Endothelial cell of umbilical vein (primary cell): ENCODE measurements at regions not wholly inside any gene's neighbourhood (a gene's known extent, or its start where the extent isn't known, plus 50 kb on each side); places are given as distances from the start of the nearest gene placed in this dataset.

Experiments used
- BruUV-seq: library from RNA; stranded (reverse); fragments of 400-500 nt; replicated peaks from 2 replicates; lab custom pipeline; 2021; lab: Mats Ljungman, UMichigan
- CTCF ChIA-PET: fragments of 300-600, 350-600 bp; sonication (Branson Sonifier 250); formaldehyde crosslinking; loops from one replicate; lab custom pipeline; 2021; ENCODE audit warnings: antibody characterized with exemption, inconsistent platforms; lab: Charles Lee
- POLR2A ChIA-PET: fragments of 300-600, 350-600 bp; sonication (Branson Sonifier 250); formaldehyde crosslinking; loops from one replicate; lab custom pipeline; 2021; ENCODE audit warnings: antibody characterized with exemption, inconsistent platforms; lab: Charles Lee
- DNase-seq: peaks from one replicate; pipeline ENCODE4 v3.0.0-alpha.2; 2011; ENCODE audit warnings: low read depth, low spot score
- FAIRE-seq: peaks from 2 replicates; lab custom pipeline; 2011; peaks lifted over from hg19 to GRCh38; lab: Jason Lieb, UNC
- H2AFZ ChIP-seq: 2 replicates; pipeline ENCODE4 v1.6.0; 2012; ENCODE audit warnings: low read depth, low read length, control low read depth, inconsistent platforms
- H3K27ac ChIP-seq: 2 replicates; pipeline ENCODE4 v1.5.1; 2011; ENCODE audit warnings: low read depth, mild to moderate bottlenecking, control low read depth, low read length, moderate library complexity; ENCODE audit not compliant: insufficient read depth
- H3K27me3 ChIP-seq, 2 experiments: 2 replicates each; pipeline versions ENCODE4 v1.6.0 to v1.6.1; 2011; ENCODE audit warnings: low read length in 2 of 2, mixed read lengths in 1 of 2; ENCODE audit not compliant: control insufficient read depth in 2 of 2, insufficient read depth in 2 of 2
- H3K36me3 ChIP-seq, 2 experiments: 2 replicates in 1 of 2; 3 replicates in 1 of 2; pipeline ENCODE4 v1.5.1; 2011; ENCODE audit warnings: low read length in 2 of 2, mild to moderate bottlenecking in 1 of 2, moderate library complexity in 1 of 2; ENCODE audit not compliant: control insufficient read depth in 2 of 2, insufficient read depth in 2 of 2; ENCODE audit errors: extremely low read depth in 1 of 2
- H3K4me1 ChIP-seq: 3 replicates; pipeline ENCODE4 v1.5.1; 2011; ENCODE audit warnings: mild to moderate bottlenecking, low read length; ENCODE audit not compliant: control insufficient read depth, insufficient read depth; ENCODE audit errors: extremely low read depth
- H3K4me2 ChIP-seq: 2 replicates; pipeline ENCODE4 v1.6.1; 2011; ENCODE audit warnings: low read length, control low read depth, mixed read lengths; ENCODE audit not compliant: insufficient read depth
- H3K4me3 ChIP-seq, 3 experiments: fragments of 200-600 bp in 1 of 3; sonication (generic), shearing (Covaris generic) in 1 of 3; replicated peaks in 1 of 3; 2 replicates each; pipeline ENCODE4 v1.5.1; 2011 to 2016; ENCODE audit warnings: control low read depth in 3 of 3, low read length in 3 of 3, mild to moderate bottlenecking in 2 of 3, inconsistent platforms in 1 of 3, low read depth in 1 of 3, moderate library complexity in 1 of 3; ENCODE audit not compliant: insufficient read depth in 1 of 3
- H3K79me2 ChIP-seq: 2 replicates; pipeline ENCODE4 v1.6.0; 2012; ENCODE audit warnings: low read length, inconsistent platforms; ENCODE audit not compliant: control insufficient read depth, insufficient read depth
- H3K9ac ChIP-seq: replicated peaks from 2 replicates; pipeline ENCODE3; 2011; ENCODE audit warnings: low read length, control low read depth; ENCODE audit not compliant: insufficient read depth; ENCODE audit errors: extremely low read depth
- H3K9me1 ChIP-seq: replicated peaks from 3 replicates; pipeline ENCODE4 v1.6.0; 2011; ENCODE audit warnings: mild to moderate bottlenecking, low read length; ENCODE audit not compliant: control insufficient read depth, insufficient read depth; ENCODE audit errors: extremely low read depth
- H3K9me3 ChIP-seq: replicated peaks from 2 replicates; pipeline ENCODE4 v1.5.1; 2012; ENCODE audit warnings: low read length, inconsistent platforms; ENCODE audit not compliant: control insufficient read depth, insufficient read depth
- H4K20me1 ChIP-seq: replicated peaks from 2 replicates; pipeline ENCODE3; 2011; ENCODE audit warnings: mild to moderate bottlenecking, low read length; ENCODE audit not compliant: control insufficient read depth, insufficient read depth; ENCODE audit errors: extremely low read depth
- GATA2 ChIP-seq: IDR thresholded peaks from 2 replicates; pipeline ENCODE4 v1.7.0; 2011; ENCODE audit warnings: low read depth, mild to moderate bottlenecking, moderate library complexity, mixed read lengths, low read length; ENCODE audit not compliant: insufficient read length, insufficient read depth
- MAX ChIP-seq: IDR thresholded peaks from 2 replicates; pipeline ENCODE4 v1.6.1; 2011; ENCODE audit not compliant: insufficient read depth, insufficient read length
- MYC ChIP-seq: IDR thresholded peaks from one replicate; pipeline ENCODE4 v1.6.1; 2011; ENCODE audit warnings: mild to moderate bottlenecking, low read depth, low read length
- POLR2AphosphoS5 ChIP-seq: IDR thresholded peaks from 2 replicates; pipeline ENCODE4 v1.6.1; 2012; ENCODE audit warnings: low read depth, mild to moderate bottlenecking, control low read depth, low read length, moderate library complexity; ENCODE audit not compliant: insufficient read depth
- dilution Hi-C: fragments of 300-500 bp; cut with MboI; formaldehyde crosslinking; loops from one replicate; pipeline ENCODE4 v1.15.0; 2019; ENCODE audit warnings: low sequenced_read_pairs; ENCODE audit not compliant: extremely low pct_ligation_motif_present
- intact Hi-C: fragments of 100-400 bp; cut with micrococcal nuclease; formaldehyde crosslinking; loops from one replicate; pipeline ENCODE4 v1.10.0; 2022

GRCh38 chr20:60754856-60755255, 497.2 kb upstream of the CDH4 start:
- Histone ChIP-seq H3K9me1 (no peaks in the 10 kb centered on the region), H4K20me1 (no peaks in the 10 kb centered on the region), H2AFZ (no peak overlapping the region), H3K36me3 (no peaks in the 10 kb centered on the region), H3K4me2 (no peak overlapping the region), H3K27ac (no peak overlapping the region), H3K79me2 (no peaks in the 10 kb centered on the region), H3K4me1 (no peaks in the 10 kb centered on the region), H3K27me3 (no peaks in the 10 kb centered on the region), H3K9ac (no peak overlapping the region), H3K4me3 (no peak overlapping the region), H3K9me3 (peaks cover 7% of the 10 kb centered on the region)
- intact Hi-C loops = no loop called here
- TF ChIP-seq GATA2 (no peak), POLR2AphosphoS5 (no peak)
- no TSS peak for BruUV-seq
- POLR2A ChIA-PET = no interaction called here
- FAIRE-seq (no peak), DNase-seq (no peak)
- dilution Hi-C loops = no loop called here
- CTCF ChIA-PET = no interaction called here

GRCh38 chr20:60759651-60760050, 492.4 kb upstream of the CDH4 start:
- TF ChIP-seq MYC = no peak
- TF ChIP-seq GATA2 = no peak
- no peak for TF ChIP-seq MAX
- ChIA-PET CTCF (no interaction called here), POLR2A (no interaction called here)
- no peaks in the 10 kb centered on the region for H3K36me3 ChIP-seq
- intact Hi-C loops (no loop called here), dilution Hi-C loops (no loop called here)
- no peak overlapping the region for H3K9ac ChIP-seq
- H3K9me3 ChIP-seq = peaks cover 7% of the 10 kb centered on the region
- H3K9me1 ChIP-seq = no peaks in the 10 kb centered on the region
- H3K27me3 ChIP-seq = no peaks in the 10 kb centered on the region
- H3K4me3 ChIP-seq = no peak overlapping the region
- no peaks in the 10 kb centered on the region for H4K20me1 ChIP-seq
- BruUV-seq = no TSS peak
- H3K79me2 ChIP-seq = no peaks in the 10 kb centered on the region
- H3K27ac ChIP-seq = no peak overlapping the region
- no peak for FAIRE-seq
- DNase-seq = no peak
- H2AFZ ChIP-seq = no peak overlapping the region
- no peaks in the 10 kb centered on the region for H3K4me1 ChIP-seq
- no peak overlapping the region for H3K4me2 ChIP-seq
